ENCODE measurements at regions not wholly inside any gene's neighbourhood (a gene's known extent, or its start where the extent isn't known, plus 50 kb on each side); places are given as distances from the start of the nearest gene placed in this dataset.
"Not testable (repeated sequence)": the region's sequence is repeated elsewhere in the genome, so short reads cannot be mapped to it uniquely, and the experiment has no call there.

GRCh38 chr2:150371044-150371818, 116.2 kb downstream of the RND3 start:
- no peak for DNase-seq (ENCODE audit: low read depth)

- DNase-seq (ENCODE audit: low read depth) = no peak
Observed at GRCh38 chr2:150370561-150370960, 116.9 kb downstream of the RND3 start.

- no peak for DNase-seq (ENCODE audit: low read depth)
Observed at GRCh38 chr2:150369862-150370261, 117.6 kb downstream of the RND3 start.

GRCh38 chr2:150358468-150358807, 129.0 kb downstream of the RND3 start:
- DNase-seq (ENCODE audit: low read depth) = no peak

GRCh38 chr2:150357770-150358467, 129.5 kb downstream of the RND3 start:
- DNase-seq (ENCODE audit: low read depth) = no peak

GRCh38 chr2:150355440-150355839, 132.0 kb downstream of the RND3 start:
- DNase-seq (ENCODE audit: low read depth) = no peak

GRCh38 chr2:150353376-150353775, 134.1 kb downstream of the RND3 start:
- no peak for DNase-seq (ENCODE audit: low read depth)

GRCh38 chr2:150351922-150352321, 135.5 kb downstream of the RND3 start:
- DNase-seq (ENCODE audit: low read depth) = no peak

- no peak for DNase-seq (ENCODE audit: low read depth)
Observed at GRCh38 chr2:150350500-150350899, 137.0 kb downstream of the RND3 start.

GRCh38 chr2:150346806-150347205, 140.7 kb downstream of the RND3 start:
- DNase-seq (ENCODE audit: low read depth) = no peak

GRCh38 chr2:150341982-150342680, 145.3 kb downstream of the RND3 start:
- no peak for DNase-seq (ENCODE audit: low read depth)

- DNase-seq (ENCODE audit: low read depth) = no peak
Observed at GRCh38 chr2:150339951-150340350, 147.5 kb downstream of the RND3 start.

GRCh38 chr2:150339282-150339681, 148.2 kb downstream of the RND3 start:
- DNase-seq (ENCODE audit: low read depth) = peak; percentile 23

GRCh38 chr2:150335596-150335995, 151.9 kb downstream of the RND3 start:
- no peak for DNase-seq (ENCODE audit: low read depth)

GRCh38 chr2:150332383-150332782, 155.1 kb downstream of the RND3 start:
- DNase-seq (ENCODE audit: low read depth) = no peak

- no peak for DNase-seq (ENCODE audit: low read depth)
Observed at GRCh38 chr2:150327564-150328489, 159.6 kb downstream of the RND3 start.

- no peak for DNase-seq (ENCODE audit: low read depth)
Observed at GRCh38 chr2:150325656-150326314, 161.7 kb downstream of the RND3 start.

- DNase-seq (ENCODE audit: low read depth) = not testable (repeated sequence)
Observed at GRCh38 chr2:150323071-150323470, 164.4 kb downstream of the RND3 start.

- no peak for DNase-seq (ENCODE audit: low read depth)
Observed at GRCh38 chr2:150320608-150321007, 166.9 kb downstream of the RND3 start.

GRCh38 chr2:150319658-150320555, 167.6 kb downstream of the RND3 start:
- no peak for DNase-seq (ENCODE audit: low read depth)
